Osteocyte (in vitro differentiated cells): ENCODE measurements at regions not wholly inside any gene's neighbourhood (a gene's known extent, or its start where the extent isn't known, plus 50 kb on each side); places are given as distances from the start of the nearest gene placed in this dataset.
"Not testable (repeated sequence)": the region's sequence is repeated elsewhere in the genome, so short reads cannot be mapped to it uniquely, and the experiment has no call there.

Source experiments
- DNase-seq: peaks from one replicate; pipeline ENCODE4 v3.0.0; 2021; ENCODE audit warnings: mixed read lengths; ENCODE audit not compliant: unreplicated experiment; ENCODE audit errors: extremely low spot score
- H3K27ac Mint-ChIP-seq: one replicate; pipeline ENCODE4 v1.8.0; 2021; ENCODE audit warnings: mild to moderate bottlenecking, mixed read lengths; ENCODE audit not compliant: unreplicated experiment
- H3K27me3 Mint-ChIP-seq: one replicate; pipeline ENCODE4 v1.8.0; 2021; ENCODE audit warnings: mixed read lengths; ENCODE audit not compliant: unreplicated experiment
- H3K36me3 Mint-ChIP-seq: one replicate; pipeline ENCODE4 v1.8.0; 2021; ENCODE audit warnings: mixed read lengths; ENCODE audit not compliant: unreplicated experiment
- H3K4me1 Mint-ChIP-seq: one replicate; pipeline ENCODE4 v1.8.0; 2021; ENCODE audit warnings: mixed read lengths; ENCODE audit not compliant: unreplicated experiment
- H3K4me3 Mint-ChIP-seq: one replicate; pipeline ENCODE4 v1.8.0; 2021; ENCODE audit warnings: mild to moderate bottlenecking, moderate library complexity, mixed read lengths; ENCODE audit not compliant: unreplicated experiment
- H3K9me3 Mint-ChIP-seq: one replicate; pipeline ENCODE4 v1.8.0; 2021; ENCODE audit warnings: mixed read lengths; ENCODE audit not compliant: unreplicated experiment
- TF ChIP-seq, protein P1 (sequence below): fragments of 200-600 bp; sonication (generic); IDR thresholded peaks from 2 replicates; pipeline ENCODE4 v1.5.0; 2021; ENCODE audit warnings: antibody characterized with exemption, mild to moderate bottlenecking, moderate library complexity

DNA sequence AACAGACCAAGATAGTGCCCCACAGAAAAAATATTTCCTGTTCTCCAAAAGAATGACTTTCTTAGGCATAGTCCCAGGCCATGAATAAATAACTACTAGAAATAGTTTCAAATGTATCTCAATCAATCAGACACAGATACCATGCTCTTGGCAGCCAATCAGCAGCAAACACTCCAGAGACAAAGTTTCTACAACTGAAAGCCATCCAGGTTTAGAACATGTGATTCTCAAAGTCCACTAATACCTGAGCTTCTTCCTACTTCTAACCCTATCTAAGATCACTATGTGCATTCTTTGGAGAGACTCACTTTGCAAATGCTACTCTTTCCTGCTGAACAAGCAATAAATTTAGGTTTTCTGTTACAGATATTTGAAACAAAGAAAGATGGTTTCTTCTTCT, 425.8 kb upstream of the GRIN3A start:
- Mint-ChIP-seq H3K27me3 (no peaks in the 10 kb centered on the region), H3K9me3 (peaks cover 2% of the 10 kb centered on the region), H3K36me3 (no peaks in the 10 kb centered on the region), H3K27ac (no peak overlapping the region), H3K4me1 (no peaks in the 10 kb centered on the region), H3K4me3 (no peak overlapping the region)
- TF ChIP-seq, protein P1, sequence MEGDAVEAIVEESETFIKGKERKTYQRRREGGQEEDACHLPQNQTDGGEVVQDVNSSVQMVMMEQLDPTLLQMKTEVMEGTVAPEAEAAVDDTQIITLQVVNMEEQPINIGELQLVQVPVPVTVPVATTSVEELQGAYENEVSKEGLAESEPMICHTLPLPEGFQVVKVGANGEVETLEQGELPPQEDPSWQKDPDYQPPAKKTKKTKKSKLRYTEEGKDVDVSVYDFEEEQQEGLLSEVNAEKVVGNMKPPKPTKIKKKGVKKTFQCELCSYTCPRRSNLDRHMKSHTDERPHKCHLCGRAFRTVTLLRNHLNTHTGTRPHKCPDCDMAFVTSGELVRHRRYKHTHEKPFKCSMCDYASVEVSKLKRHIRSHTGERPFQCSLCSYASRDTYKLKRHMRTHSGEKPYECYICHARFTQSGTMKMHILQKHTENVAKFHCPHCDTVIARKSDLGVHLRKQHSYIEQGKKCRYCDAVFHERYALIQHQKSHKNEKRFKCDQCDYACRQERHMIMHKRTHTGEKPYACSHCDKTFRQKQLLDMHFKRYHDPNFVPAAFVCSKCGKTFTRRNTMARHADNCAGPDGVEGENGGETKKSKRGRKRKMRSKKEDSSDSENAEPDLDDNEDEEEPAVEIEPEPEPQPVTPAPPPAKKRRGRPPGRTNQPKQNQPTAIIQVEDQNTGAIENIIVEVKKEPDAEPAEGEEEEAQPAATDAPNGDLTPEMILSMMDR = no peak
- no peak for DNase-seq

DNA sequence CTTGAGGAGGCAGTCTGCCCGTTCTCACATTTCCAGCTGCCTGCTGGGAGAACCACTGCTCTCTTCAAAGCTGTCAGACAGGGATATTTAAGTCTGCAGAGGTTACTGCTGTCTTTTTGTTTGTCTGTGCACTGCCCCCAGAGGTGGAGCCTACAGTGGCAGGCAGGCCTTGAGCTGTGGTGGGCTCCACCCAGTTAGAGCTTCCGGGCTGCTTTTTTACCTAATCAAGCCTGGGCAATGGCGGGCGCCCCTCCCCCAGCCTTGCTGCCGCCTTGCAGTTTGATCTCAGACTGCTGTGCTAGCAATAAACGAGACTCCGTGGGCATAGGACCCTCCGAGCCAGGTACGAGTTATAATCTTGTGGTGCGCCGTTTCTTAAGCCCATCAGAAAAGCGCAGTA, 414.6 kb upstream of the GRIN3A start:
- H3K36me3 Mint-ChIP-seq, H3K4me1 Mint-ChIP-seq, H3K27me3 Mint-ChIP-seq, DNase-seq, H3K27ac Mint-ChIP-seq, H3K4me3 Mint-ChIP-seq: not testable (repeated sequence)
- H3K9me3 Mint-ChIP-seq = peaks cover 27% of the 10 kb centered on the region

DNA sequence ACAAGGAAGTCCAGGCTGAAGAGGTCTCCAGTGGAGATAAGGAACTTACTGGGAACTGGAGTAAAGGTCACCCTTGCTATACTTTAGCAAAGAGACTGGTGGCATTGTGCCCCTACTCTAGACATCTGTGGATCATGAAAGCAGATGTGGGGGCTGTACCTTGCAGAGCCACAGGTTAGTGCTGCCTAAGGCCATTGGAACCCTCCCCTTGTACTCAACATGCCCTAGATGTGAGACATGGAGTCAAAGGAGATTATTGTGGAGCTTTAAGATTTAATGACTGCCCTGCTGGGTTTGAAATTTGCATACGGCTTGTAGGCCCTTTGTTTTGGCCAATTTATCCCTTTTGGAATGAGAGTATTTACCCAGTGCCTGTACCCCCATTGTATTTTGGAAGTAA, 397.3 kb upstream of the GRIN3A start:
- no peaks in the 10 kb centered on the region for H3K27me3 Mint-ChIP-seq
- no peak overlapping the region for H3K27ac Mint-ChIP-seq
- H3K36me3 Mint-ChIP-seq = no peaks in the 10 kb centered on the region
- DNase-seq = no peak
- TF ChIP-seq, protein P1 = no peak
- H3K4me3 Mint-ChIP-seq = no peak overlapping the region
- no peaks in the 10 kb centered on the region for H3K4me1 Mint-ChIP-seq
- H3K9me3 Mint-ChIP-seq = peaks cover 16% of the 10 kb centered on the region

DNA sequence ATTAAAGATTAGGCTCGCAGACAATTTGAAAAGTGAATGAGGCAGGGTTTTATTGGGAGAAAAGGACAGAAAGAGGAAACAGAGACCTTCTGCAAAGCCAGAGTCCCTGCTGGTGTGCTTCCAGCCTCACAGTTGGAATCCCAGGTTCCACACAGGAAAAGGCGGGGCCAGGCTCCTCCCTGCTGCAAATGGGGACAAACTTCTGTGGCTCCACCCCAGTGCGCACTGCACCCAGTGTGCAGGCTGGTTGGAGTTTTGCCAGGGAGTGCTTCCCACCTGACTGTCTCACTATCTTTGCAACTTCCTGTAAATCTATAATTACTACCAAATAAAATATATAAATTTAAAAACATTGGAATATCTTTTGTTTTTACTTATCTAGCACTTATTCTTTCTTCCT, 386.0 kb upstream of the GRIN3A start:
- TF ChIP-seq, protein P1 = no peak
- H3K36me3 Mint-ChIP-seq = no peaks in the 10 kb centered on the region
- H3K4me1 Mint-ChIP-seq = no peaks in the 10 kb centered on the region
- no peaks in the 10 kb centered on the region for H3K27me3 Mint-ChIP-seq
- no peak overlapping the region for H3K27ac Mint-ChIP-seq
- no peak for DNase-seq
- no peak overlapping the region for H3K4me3 Mint-ChIP-seq
- H3K9me3 Mint-ChIP-seq = peaks cover 6% of the 10 kb centered on the region

DNA sequence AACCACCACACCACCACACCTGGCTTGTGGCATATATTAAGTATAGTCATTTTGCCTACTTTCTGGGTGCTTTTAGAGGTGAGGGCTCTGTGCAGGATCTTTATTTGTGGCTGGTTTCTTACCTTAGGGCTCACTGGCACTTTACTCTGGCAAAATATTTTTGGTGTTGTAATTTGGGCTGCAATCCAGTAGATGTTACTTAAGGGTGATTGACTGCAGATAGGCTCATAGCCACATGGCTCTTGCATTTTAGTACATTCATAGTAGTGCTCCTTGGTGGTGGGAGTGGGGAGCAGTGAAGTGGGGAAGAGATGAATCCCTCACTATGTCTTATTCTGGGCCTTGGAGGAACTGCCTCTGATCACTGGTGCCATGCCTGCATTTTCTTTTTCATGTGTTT, 376.1 kb upstream of the GRIN3A start:
- no peak overlapping the region for H3K4me3 Mint-ChIP-seq
- no peaks in the 10 kb centered on the region for H3K36me3 Mint-ChIP-seq
- no peak for DNase-seq
- no peak overlapping the region for H3K27ac Mint-ChIP-seq
- no peaks in the 10 kb centered on the region for H3K27me3 Mint-ChIP-seq
- no peaks in the 10 kb centered on the region for H3K4me1 Mint-ChIP-seq
- TF ChIP-seq, protein P1 = no peak
- peaks cover 5% of the 10 kb centered on the region for H3K9me3 Mint-ChIP-seq

DNA sequence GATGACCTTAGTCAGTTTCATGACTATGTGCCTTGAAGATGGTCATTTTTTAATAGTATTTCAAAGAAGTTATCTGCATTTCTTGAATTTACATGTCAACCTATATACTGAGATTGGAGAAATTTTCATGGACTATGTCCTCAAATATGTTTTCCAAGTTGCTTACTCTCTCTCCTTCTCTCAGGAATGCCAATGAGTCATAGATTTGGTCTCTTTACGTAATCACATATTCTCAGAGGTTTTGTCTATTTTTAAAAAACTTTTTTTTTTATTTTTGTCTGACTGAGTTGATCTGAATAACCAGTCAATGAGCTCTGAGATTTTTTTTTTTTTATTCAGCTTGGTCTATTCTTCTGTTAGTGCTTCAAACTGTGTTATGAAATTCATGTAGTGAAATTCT, 374.7 kb upstream of the GRIN3A start:
- Mint-ChIP-seq H3K27ac (no peak overlapping the region), H3K36me3 (no peaks in the 10 kb centered on the region), H3K4me3 (no peak overlapping the region), H3K9me3 (no peaks in the 10 kb centered on the region), H3K4me1 (no peaks in the 10 kb centered on the region), H3K27me3 (no peaks in the 10 kb centered on the region)
- TF ChIP-seq, protein P1 = no peak
- DNase-seq = no peak
